Activated T-cell treated with anti-CD3 and anti-CD28 coated beads for 1 hour (primary cell): ENCODE measurements at regions not wholly inside any gene's neighbourhood (a gene's known extent, or its start where the extent isn't known, plus 50 kb on each side); places are given as distances from the start of the nearest gene placed in this dataset.

Source experiments
- DNase-seq: peaks from one replicate; pipeline ENCODE4 v3.0.0-alpha.2; 2020; ENCODE audit warnings: low read depth

- no peak for DNase-seq
These were observed 234.4 kb downstream of the BCL11A start for GRCh38 chr2:60319031-60319547.

- no peak for DNase-seq
These were observed 234.9 kb downstream of the BCL11A start for GRCh38 chr2:60318544-60318943.

GRCh38 chr2:60317844-60318243, 235.6 kb downstream of the BCL11A start:
- no peak for DNase-seq

- DNase-seq, result no peak
These were observed 236.4 kb downstream of the BCL11A start for GRCh38 chr2:60317034-60317386.

GRCh38 chr2:60316381-60317033, 236.9 kb downstream of the BCL11A start:
- no peak for DNase-seq

GRCh38 chr2:60313470-60314172, 239.8 kb downstream of the BCL11A start:
- no peak for DNase-seq

GRCh38 chr2:60312618-60313017, 240.8 kb downstream of the BCL11A start:
- DNase-seq, result no peak

- DNase-seq, result no peak
These were observed 241.9 kb downstream of the BCL11A start for GRCh38 chr2:60311524-60311923.

GRCh38 chr2:60309941-60310660, 243.4 kb downstream of the BCL11A start:
- no peak for DNase-seq

GRCh38 chr2:60309336-60309735, 244.1 kb downstream of the BCL11A start:
- no peak for DNase-seq

GRCh38 chr2:60306267-60306861, 247.1 kb downstream of the BCL11A start:
- no peak for DNase-seq

- DNase-seq, result no peak
These were observed 249.8 kb downstream of the BCL11A start for GRCh38 chr2:60303680-60304079.

GRCh38 chr2:60302377-60303126, 250.9 kb downstream of the BCL11A start:
- DNase-seq, result no peak

- no peak for DNase-seq
These were observed 251.7 kb downstream of the BCL11A start for GRCh38 chr2:60301726-60302125.

GRCh38 chr2:60299179-60299578, 254.3 kb downstream of the BCL11A start:
- no peak for DNase-seq

- no peak for DNase-seq
These were observed 255.3 kb downstream of the BCL11A start for GRCh38 chr2:60298006-60298696.

- DNase-seq, result no peak
These were observed 256.0 kb downstream of the BCL11A start for GRCh38 chr2:60297296-60298005.

- no peak for DNase-seq
These were observed 257.1 kb downstream of the BCL11A start for GRCh38 chr2:60296219-60296955.

GRCh38 chr2:60295636-60295962, 257.9 kb downstream of the BCL11A start:
- no peak for DNase-seq
